ELR (cell line): ENCODE measurements at regions not wholly inside any gene's neighbourhood (a gene's known extent, or its start where the extent isn't known, plus 50 kb on each side); places are given as distances from the start of the nearest gene placed in this dataset.
"Not testable (repeated sequence)": the region's sequence is repeated elsewhere in the genome, so short reads cannot be mapped to it uniquely, and the experiment has no call there.

Experiments
- DNase-seq: peaks from one replicate; pipeline ENCODE4 v3.0.0-alpha.2; 2015; ENCODE audit warnings: low read depth

- no peak for DNase-seq
These were observed 248.8 kb downstream of the SHOX2 start for GRCh38 chr3:157857440-157857839.

GRCh38 chr3:157856078-157856939 is 249.9 kb downstream of the SHOX2 start:
- peak; percentile 47 for DNase-seq

GRCh38 chr3:157845839-157846238 is 260.4 kb downstream of the SHOX2 start:
- DNase-seq = not testable (repeated sequence)

- peak; percentile 45 for DNase-seq
These were observed 261.2 kb downstream of the SHOX2 start for GRCh38 chr3:157844800-157845565.

GRCh38 chr3:157844216-157844615 is 262.0 kb downstream of the SHOX2 start:
- no peak for DNase-seq

- DNase-seq = no peak
These were observed 265.2 kb downstream of the SHOX2 start for GRCh38 chr3:157841029-157841428.

GRCh38 chr3:157840564-157840963 is 265.7 kb downstream of the SHOX2 start:
- DNase-seq = no peak

- DNase-seq = no peak
These were observed 267.8 kb downstream of the SHOX2 start for GRCh38 chr3:157838457-157838856.

- DNase-seq = no peak
These were observed 268.9 kb downstream of the SHOX2 start for GRCh38 chr3:157837336-157837735.

- no peak for DNase-seq
These were observed 270.2 kb downstream of the SHOX2 start for GRCh38 chr3:157836022-157836421.

GRCh38 chr3:157832588-157832987 is 273.6 kb downstream of the SHOX2 start:
- peak; percentile 24 for DNase-seq

GRCh38 chr3:157830556-157831236 is 275.5 kb downstream of the SHOX2 start:
- DNase-seq = no peak

- no peak for DNase-seq
These were observed 276.4 kb downstream of the SHOX2 start for GRCh38 chr3:157829786-157830185.

GRCh38 chr3:157824281-157824680 is 281.9 kb downstream of the SHOX2 start:
- DNase-seq = no peak

- no peak for DNase-seq
These were observed 283.2 kb downstream of the SHOX2 start for GRCh38 chr3:157823050-157823449.

GRCh38 chr3:157820157-157820517 is 286.1 kb downstream of the SHOX2 start:
- no peak for DNase-seq

GRCh38 chr3:157819270-157820156 is 286.7 kb downstream of the SHOX2 start:
- no peak for DNase-seq

- DNase-seq = no peak
These were observed 289.3 kb downstream of the SHOX2 start for GRCh38 chr3:157816896-157817295.

- no peak for DNase-seq
These were observed 289.9 kb downstream of the SHOX2 start for GRCh38 chr3:157816296-157816695.

- no peak for DNase-seq
These were observed 290.5 kb downstream of the SHOX2 start for GRCh38 chr3:157815739-157816138.

- DNase-seq = no peak
These were observed 295.1 kb downstream of the SHOX2 start for GRCh38 chr3:157810924-157811718.
